Esophagus (tissue), 2 donors: ENCODE measurements at regions not wholly inside any gene's neighbourhood (a gene's known extent, or its start where the extent isn't known, plus 50 kb on each side); places are given as distances from the start of the nearest gene placed in this dataset.

Experiments
- H3K27ac ChIP-seq, 2 donors: one replicate each; pipeline ENCODE4 v1.5.1; 2013; ENCODE audit warnings: low read depth in 2 of 2, mild to moderate bottlenecking in 2 of 2, inconsistent platforms in 1 of 2, low read length in 1 of 2, moderate library complexity in 1 of 2
- H3K27me3 ChIP-seq, 2 donors: one replicate each; pipeline ENCODE4 v1.6.1; 2013; ENCODE audit warnings: low read length in 2 of 2, control low read depth in 1 of 2, mild to moderate bottlenecking in 1 of 2; ENCODE audit not compliant: insufficient read depth in 2 of 2, control insufficient read depth in 1 of 2
- H3K36me3 ChIP-seq, 2 donors: one replicate each; pipeline ENCODE4 v1.6.1; 2013; ENCODE audit warnings: low read length in 1 of 2; ENCODE audit not compliant: control insufficient read depth in 2 of 2, insufficient read depth in 2 of 2
- H3K4me1 ChIP-seq, 2 donors: one replicate each; pipeline ENCODE4 v1.6.1; 2013; ENCODE audit warnings: low read length in 1 of 2; ENCODE audit not compliant: control insufficient read depth in 2 of 2, insufficient read depth in 2 of 2
- H3K4me3 ChIP-seq, 2 donors: one replicate each; pipeline ENCODE4 v1.5.1; 2013; ENCODE audit warnings: low read length in 2 of 2, mild to moderate bottlenecking in 2 of 2, low read depth in 1 of 2, moderate library complexity in 1 of 2
- H3K9me3 ChIP-seq, 2 donors: one replicate each; pipeline ENCODE4 v1.6.1; 2013; ENCODE audit warnings: mild to moderate bottlenecking in 2 of 2, low read depth in 1 of 2, low read length in 1 of 2, moderate library complexity in 1 of 2; ENCODE audit not compliant: control insufficient read depth in 2 of 2, insufficient read depth in 1 of 2
- WGBS, 2 donors: extraction: QIAGEN DNeasy Blood & Tissue Kit; methylation state at CpG; one replicate each; pipeline ENCODE4 v1.1.7; 2013; 5-methylcytosine and 5-hydroxymethylcytosine counted together
- donor health status: healthy with polysubstance abuse.
- donor health status: Bipolar disorder and iron deficiency.

DNA sequence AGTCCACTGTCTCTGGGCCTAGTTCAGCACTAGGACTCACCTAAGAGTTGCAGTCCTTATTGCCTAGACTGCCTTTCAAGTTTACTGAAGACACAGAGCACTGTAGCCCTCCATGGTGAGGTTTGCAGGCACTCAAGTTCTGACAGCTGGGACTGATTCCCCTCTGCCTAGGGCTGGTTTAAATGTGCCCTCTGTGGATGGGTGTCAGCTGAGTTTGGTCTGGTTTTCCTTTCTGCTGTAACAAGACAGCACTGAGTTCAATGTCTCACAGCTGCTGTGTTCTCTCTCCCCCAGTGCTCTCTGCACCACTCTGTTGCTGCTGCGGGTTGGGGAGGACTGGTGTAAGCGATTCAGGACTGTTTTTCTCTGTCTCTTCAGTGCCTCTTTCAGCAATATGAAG, 75.2 kb upstream of the C1orf21 start:
- H3K27ac ChIP-seq: no peak overlapping the region
- H3K4me3 ChIP-seq: no peak overlapping the region
- H3K27me3 ChIP-seq: peaks cover 0 to 2% of the 10 kb centered on the region in 2 donors
- no peaks in the 10 kb centered on the region for H3K36me3 ChIP-seq
- no peaks in the 10 kb centered on the region for H3K9me3 ChIP-seq
- H3K4me1 ChIP-seq: no peaks in the 10 kb centered on the region
- 91 to 94% methylated on average over 2 of the region's 2 CpGs for WGBS, 2 donors

DNA sequence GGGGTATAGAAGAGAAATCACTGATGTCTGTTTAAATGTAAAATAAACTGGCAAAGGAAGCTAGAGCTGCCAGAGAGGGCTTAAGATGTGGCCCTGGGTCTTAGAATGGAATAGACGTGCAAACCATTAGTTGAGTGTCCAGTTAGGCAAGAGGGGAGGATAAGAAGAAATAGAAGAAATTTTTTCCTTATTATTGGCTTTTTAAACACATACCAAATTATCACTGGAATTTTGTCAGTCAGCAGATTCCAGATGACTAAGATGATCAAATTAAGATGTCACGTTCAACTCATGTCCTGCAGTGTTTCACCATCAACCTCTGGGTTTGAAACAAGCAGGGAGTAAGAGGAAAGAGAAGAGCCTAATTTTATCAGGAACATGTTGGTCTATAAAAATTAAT, 71.6 kb upstream of the C1orf21 start:
- no peaks in the 10 kb centered on the region for H3K9me3 ChIP-seq
- WGBS, 2 donors: 70 to 78% methylated on average over 2 of the region's 2 CpGs
- H3K36me3 ChIP-seq: no peaks in the 10 kb centered on the region
- H3K27me3 ChIP-seq: peaks cover 0 to 2% of the 10 kb centered on the region in 2 donors
- H3K27ac ChIP-seq: no peak overlapping the region
- no peak overlapping the region for H3K4me3 ChIP-seq
- no peaks in the 10 kb centered on the region for H3K4me1 ChIP-seq

GRCh38 chr1:184319879-184320278, 67.0 kb upstream of the C1orf21 start:
- WGBS, 2 donors: 82 to 90% methylated on average over 3 of the region's 3 CpGs
- Histone ChIP-seq H3K9me3 (no peaks in the 10 kb centered on the region), H3K4me3 (no peak overlapping the region), H3K4me1 (no peaks in the 10 kb centered on the region), H3K27me3 (peaks cover 0 to 2% of the 10 kb centered on the region in 2 donors), H3K27ac (no peak overlapping the region), H3K36me3 (no peaks in the 10 kb centered on the region)

DNA sequence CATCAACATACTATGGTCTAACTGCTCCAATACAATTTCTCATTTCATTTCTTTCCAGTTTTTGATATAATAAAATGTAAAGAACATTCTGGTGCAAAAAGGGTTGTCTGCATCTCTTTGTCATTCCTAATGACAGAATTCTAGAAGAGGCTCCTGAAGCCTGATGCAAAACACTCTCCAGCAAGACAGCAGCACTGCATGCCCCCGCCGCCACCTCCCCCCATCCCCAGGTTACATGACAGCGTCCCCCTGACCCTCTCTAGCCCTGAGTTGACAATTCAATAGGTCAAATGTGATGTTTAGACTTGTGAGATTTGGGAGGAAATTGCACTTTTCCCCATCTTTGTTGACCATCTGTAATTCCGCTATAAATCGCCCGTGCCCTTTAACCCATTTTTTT, 64.6 kb upstream of the C1orf21 start:
- H3K4me3 ChIP-seq: no peak overlapping the region
- H3K9me3 ChIP-seq: no peaks in the 10 kb centered on the region
- no peaks in the 10 kb centered on the region for H3K4me1 ChIP-seq
- H3K36me3 ChIP-seq: no peaks in the 10 kb centered on the region
- no peak overlapping the region for H3K27ac ChIP-seq
- WGBS, 2 donors: 86% methylated on average over 6 of the region's 6 CpGs
- no peaks in the 10 kb centered on the region for H3K27me3 ChIP-seq

- no peak overlapping the region for H3K27ac ChIP-seq
- no peaks in the 10 kb centered on the region for H3K9me3 ChIP-seq
- H3K4me1 ChIP-seq: no peaks in the 10 kb centered on the region
- H3K27me3 ChIP-seq: no peaks in the 10 kb centered on the region
- no peak overlapping the region for H3K4me3 ChIP-seq
- WGBS, 2 donors: 78 to 79% methylated on average over 3 of the region's 3 CpGs
- no peaks in the 10 kb centered on the region for H3K36me3 ChIP-seq
Observed at GRCh38 chr1:184324972-184325371, 61.9 kb upstream of the C1orf21 start.

DNA sequence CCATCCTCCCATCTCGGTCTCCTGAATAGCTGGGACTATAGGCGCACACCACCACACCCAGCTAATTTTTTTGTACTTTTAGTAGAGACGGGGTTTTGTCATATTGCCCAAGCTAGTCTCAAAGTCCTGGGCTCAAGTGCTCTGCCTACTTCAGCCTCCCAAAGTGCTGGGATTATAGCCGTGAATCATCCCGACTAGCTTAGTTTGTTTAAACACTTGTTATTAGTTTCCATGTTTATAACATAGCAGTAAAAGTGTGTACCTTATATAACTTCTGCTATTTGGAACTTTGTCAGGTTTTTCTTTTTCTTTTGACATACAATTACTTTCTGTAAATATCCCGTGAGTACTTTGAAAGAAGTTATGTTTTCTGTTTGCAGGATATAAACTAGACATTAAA, 60.6 kb upstream of the C1orf21 start:
- Histone ChIP-seq H3K36me3 (no peaks in the 10 kb centered on the region), H3K9me3 (no peaks in the 10 kb centered on the region), H3K27ac (no peak overlapping the region), H3K27me3 (no peaks in the 10 kb centered on the region), H3K4me1 (no peaks in the 10 kb centered on the region), H3K4me3 (no peak overlapping the region)
- 59 to 65% methylated on average over 6 of the region's 6 CpGs for WGBS, 2 donors

DNA sequence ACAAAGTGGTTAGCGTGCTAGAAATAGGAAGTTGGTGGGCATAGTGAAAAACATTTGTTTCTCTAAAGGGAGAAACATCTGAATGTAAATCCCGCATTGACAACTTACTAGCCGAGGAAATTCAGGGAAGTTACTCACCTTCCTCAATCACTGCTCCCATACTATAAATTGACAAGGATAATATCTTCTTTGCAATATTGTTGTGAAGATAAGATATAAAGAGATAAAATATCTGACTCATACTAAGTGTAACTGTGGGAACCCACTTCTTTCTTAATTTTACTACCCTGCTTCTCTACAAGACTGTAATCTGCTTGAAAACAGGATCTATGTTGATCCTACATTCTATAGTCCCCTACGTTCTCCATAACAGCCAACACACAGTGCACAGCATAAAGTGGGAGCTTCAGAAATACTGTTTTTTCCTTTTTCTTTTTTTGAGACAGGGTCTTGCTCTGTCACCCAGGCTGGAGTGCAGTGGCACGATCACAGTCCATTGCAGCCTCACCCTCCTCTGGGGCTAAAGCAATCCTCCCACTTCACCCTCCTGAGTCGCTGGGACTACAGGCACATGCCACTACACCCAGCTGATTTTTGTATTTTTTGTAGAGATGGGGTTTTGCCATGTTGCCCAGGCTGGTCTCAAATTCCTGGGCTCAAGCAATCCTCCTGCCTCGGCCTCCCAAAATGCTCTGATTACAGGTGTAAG, 57.4 kb upstream of the C1orf21 start:
- 79 to 85% methylated on average over 7 of the region's 7 CpGs for WGBS, 2 donors
- no peaks in the 10 kb centered on the region for H3K36me3 ChIP-seq

DNA sequence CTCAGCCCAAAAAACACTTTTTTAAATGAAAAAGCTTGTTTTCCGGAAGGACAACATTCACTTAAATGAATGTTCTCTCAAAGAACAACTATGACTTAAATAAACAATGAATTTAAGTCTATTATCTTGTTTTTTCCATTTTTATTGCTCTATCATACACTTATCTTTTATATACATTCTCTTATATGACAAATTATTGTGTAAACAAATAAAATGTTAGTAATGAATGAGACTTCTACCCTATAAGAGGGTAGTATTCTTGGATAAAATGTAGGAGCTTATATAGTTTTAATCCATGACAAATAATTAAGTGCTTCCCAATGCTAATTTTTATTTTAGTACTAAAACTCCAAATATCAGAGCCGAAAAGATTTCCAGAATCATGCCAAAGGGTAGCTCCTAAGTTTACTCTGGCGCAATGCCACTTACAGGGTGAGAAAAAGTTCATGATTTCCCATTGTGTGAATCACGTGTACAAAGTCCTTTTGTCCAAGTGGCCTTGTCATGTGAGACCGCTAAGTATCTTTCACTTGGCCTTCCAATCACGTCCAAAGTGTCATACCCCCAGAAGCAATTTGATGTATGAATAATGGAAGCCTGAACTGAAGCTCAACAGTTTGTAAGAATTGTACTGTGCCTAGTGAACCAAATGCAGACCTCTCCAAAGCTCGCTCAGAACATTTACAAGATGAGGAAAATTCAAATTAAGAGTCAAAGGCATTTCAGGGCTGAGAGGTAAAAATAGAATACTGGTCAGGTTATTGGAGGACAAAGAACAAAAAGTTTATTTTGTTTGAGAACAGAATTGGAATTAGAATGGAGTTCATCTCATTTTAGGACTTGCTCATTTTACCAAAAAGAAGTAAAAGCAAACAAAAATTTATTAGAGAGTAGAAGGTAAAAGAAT, 56.6 kb upstream of the C1orf21 start:
- WGBS, 2 donors: 42 to 50% methylated on average over 7 of the region's 7 CpGs
- Histone ChIP-seq H3K27me3 (peaks cover 0 to 3% of the 10 kb centered on the region in 2 donors), H3K27ac (no peak overlapping the region), H3K9me3 (no peaks in the 10 kb centered on the region), H3K4me3 (no peak overlapping the region), H3K36me3 (no peaks in the 10 kb centered on the region), H3K4me1 (no peaks in the 10 kb centered on the region)

More for the DNA sequence above, 57.4 kb upstream of the C1orf21 start:
- Histone ChIP-seq H3K4me1 (no peaks in the 10 kb centered on the region), H3K27ac (no peak overlapping the region), H3K9me3 (no peaks in the 10 kb centered on the region), H3K27me3 (peaks cover 0 to 3% of the 10 kb centered on the region in 2 donors), H3K4me3 (no peak overlapping the region)

DNA sequence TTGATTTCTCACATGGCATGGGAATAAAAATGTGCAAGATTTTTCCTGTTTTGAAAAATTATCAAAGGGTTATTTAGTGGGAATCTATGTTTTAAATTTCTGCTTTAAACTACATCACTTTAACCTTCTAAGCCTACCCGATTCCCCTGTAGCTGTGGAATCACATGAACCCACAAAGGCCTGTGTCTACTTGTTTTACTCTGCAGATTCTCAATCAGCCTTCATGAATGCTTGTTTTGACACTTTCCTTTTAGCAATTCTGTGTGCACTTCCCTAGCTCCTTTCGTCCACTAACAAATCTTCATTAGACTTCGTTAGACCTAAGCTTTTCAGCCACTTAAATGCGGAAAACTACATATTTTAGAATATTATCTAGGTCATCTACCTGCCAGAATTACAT, 56.0 kb upstream of the C1orf21 start:
- Histone ChIP-seq H3K4me1 (no peaks in the 10 kb centered on the region), H3K4me3 (no peak overlapping the region), H3K27ac (no peak overlapping the region), H3K36me3 (no peaks in the 10 kb centered on the region), H3K9me3 (no peaks in the 10 kb centered on the region), H3K27me3 (peaks cover 0 to 3% of the 10 kb centered on the region in 2 donors)
- WGBS, 2 donors: 49 to 70% methylated on average over 4 of the region's 4 CpGs
